ENCODE measurements at regions not wholly inside any gene's neighbourhood (a gene's known extent, or its start where the extent isn't known, plus 50 kb on each side); places are given as distances from the start of the nearest gene placed in this dataset.
"Not testable (repeated sequence)": the region's sequence is repeated elsewhere in the genome, so short reads cannot be mapped to it uniquely, and the experiment has no call there.

DNA sequence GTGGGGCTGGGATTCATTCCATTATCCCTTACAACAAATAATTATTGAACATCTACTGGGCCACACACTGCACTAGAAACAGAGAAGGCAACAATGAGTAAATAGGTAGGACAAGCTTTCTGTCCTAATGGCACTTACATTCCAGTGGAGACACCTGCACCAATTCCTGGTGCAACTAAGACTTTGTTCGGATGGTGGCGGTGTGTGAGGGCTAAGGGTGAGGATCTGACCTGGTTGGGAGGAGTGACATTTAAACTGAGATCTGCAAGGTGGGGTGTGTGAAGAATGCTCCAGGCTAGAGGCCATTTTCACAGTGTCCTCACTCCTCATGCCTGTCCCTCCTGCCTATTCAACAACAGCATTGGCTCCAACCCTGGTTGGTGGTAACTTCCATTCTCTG is 510.0 kb downstream of the XYLT1 start:
- FAIRE-seq, result no peak

DNA sequence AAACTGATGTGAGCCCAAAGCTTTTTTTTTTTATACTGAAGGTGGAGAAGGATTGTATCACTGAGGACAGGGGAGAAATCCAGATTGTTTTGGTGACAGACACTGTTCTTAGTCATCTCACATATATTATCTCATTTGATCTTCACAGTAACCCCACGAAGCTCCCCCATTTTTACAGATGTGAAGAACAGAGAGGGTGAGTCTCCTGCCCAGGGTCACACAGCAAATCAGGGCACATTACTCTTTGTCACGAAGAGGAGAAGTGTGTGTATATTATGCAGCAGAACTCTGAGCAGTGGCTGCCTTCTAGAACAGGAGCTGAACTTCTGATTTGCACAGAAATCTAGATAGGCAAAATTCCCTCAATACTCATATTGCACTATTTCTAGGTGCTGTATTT is 504.3 kb downstream of the XYLT1 start:
- FAIRE-seq, result no peak

DNA sequence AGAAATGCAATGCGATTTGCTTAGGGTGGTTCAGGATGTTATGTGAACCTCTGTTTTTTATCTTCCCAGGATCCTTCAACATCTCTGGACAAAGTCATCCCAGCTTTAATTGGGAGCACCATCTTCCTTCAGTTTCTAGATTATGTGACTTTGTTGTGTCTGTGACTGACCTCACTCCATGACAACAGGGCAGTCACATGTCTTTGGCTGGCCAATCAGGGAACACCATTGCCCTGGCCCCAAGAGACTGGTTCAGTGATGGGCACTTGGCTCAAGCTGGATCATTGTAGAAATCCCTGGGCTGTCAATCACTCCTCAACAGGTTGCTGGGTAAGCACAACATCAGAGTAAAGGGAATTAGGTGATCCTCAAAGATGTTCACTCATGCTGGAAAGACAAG is 499.7 kb downstream of the XYLT1 start:
- FAIRE-seq, result no peak

GRCh38 chr16:16972831-16973230 is 497.9 kb downstream of the XYLT1 start:
- FAIRE-seq, result no peak

DNA sequence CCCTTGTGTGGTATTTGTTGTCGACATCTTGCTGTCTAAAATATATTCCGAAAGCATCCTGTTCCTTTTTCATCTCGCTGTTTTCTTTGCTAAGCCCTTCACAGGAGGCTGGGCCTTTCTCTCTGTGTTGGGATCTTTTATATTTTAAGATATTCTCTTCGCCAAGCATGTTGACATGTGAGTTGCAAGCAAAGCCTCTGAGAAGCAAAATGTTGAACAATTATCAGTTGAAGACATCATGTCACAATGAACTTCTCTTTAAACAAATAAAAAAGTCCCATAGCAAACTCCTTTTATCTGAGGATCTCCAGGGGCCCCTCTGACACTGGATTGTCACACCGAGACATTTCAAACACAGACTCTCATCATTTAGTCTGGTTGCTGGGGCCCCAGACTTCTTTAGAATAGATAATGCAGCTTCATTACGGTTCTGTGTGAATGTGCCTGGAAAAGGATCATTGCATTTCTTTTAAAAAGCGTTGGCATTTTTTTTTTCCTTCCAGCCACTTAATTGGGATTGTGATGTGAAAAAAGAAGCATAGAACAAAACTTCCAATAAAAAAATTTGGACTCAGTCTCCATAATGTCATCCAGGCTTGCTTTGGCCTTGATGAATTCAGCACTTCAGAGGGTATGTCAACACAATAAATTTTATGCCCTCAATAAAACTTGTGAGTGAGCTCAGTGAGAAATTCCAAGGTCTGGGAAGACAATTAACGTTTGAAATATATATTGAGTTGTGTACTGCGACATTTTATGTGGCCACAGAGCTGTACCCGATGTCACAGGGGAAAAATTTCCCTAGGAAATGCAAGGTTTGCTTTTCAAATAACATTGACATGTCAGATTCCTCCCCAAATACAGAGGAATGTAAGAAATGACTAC is 496.8 kb downstream of the XYLT1 start:
- FAIRE-seq, result no peak

DNA sequence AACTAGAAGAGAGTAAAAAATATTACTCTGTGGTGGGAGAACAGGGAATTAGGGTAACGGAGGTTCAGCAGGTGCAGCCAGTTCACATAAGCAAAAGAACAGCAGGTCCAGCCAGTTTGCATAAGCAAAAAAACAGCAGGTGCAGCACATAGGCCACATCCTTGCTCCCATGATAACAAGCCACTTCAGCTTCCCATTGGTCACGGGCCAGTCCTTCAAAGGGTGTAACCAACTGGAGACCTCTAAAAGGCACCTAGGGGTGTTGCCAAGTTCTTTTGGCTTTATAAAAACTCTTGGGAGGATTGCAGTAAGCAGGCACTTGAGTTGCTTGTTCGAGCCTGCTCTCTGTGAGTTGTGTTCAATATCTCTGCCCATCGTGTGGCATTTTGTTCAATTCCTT is 488.1 kb downstream of the XYLT1 start:
- no peak for FAIRE-seq

DNA sequence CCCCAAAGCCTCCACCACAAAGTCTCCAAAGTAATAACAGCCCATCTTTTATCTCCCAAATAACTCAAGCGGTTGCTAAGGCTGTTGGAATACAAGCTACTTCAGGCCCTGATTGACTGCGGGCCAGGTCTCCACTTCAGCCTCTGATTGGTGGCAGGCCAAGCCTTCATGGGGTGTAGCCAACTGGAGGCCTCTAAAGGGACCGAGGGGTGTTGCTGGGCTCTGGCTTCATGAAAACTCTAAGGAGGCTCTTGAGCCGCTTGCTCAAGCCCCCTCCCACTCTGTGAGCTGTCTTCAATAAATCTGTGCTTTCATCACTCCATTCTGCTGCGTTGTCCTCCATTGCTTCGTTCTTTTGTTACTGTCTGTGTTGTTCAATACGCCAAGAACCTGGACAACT is 487.2 kb downstream of the XYLT1 start:
- FAIRE-seq, result no peak

- FAIRE-seq, result not testable (repeated sequence)
Measured at GRCh38 chr16:16984091-16984490, 486.7 kb downstream of the XYLT1 start.

GRCh38 chr16:16985707-16986106 is 485.1 kb downstream of the XYLT1 start:
- FAIRE-seq, result no peak

DNA sequence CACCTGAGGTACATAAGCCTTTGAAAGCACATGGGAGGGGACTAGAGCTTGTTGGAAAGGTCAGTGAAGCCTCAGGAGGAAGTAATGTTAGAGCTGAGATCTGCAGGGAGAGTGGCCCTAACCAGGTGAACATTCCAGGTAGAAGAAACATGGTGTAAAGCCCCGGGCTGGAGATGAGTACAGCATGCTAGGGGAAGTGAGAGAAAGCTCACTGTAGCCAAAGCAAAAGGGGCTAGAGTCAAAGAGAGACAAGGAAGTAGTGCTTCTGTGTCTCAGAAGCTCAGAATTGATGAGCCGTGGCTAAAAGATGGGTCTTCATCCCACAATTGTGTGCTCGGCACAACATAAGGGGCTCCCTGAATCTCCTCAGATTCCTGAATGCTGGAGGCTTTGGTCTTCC is 481.8 kb downstream of the XYLT1 start:
- no peak for FAIRE-seq

GRCh38 chr16:16989368-16989767 is 481.4 kb downstream of the XYLT1 start:
- FAIRE-seq, result no peak

GRCh38 chr16:16991711-16992110 is 479.0 kb downstream of the XYLT1 start:
- no peak for FAIRE-seq

- FAIRE-seq, result no peak
Measured at GRCh38 chr16:16992975-16993765, 477.6 kb downstream of the XYLT1 start.

DNA sequence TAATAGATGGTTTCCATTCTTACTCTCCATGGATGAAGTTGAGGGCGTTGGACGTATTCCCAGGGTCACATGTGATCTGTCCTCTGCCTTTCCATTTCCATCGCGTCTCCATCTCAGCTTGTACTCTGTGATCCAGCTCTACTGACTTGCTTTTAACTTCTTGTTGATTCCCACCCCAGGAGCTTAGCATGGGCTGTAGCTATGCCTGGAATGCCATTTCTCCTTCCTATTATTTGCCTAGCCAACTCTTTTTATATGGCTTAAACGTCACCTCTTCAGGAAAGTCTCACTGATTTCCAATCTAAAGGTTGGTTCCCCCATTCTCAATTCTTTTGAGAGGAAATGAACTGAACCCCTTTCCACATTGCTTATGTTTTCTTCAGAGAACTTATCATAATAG is 475.9 kb downstream of the XYLT1 start:
- no peak for FAIRE-seq

- FAIRE-seq, result no peak
Measured at GRCh38 chr16:16996827-16997226, 473.9 kb downstream of the XYLT1 start.

- FAIRE-seq, result no peak
Measured at GRCh38 chr16:16997349-16997748, 473.4 kb downstream of the XYLT1 start.

DNA sequence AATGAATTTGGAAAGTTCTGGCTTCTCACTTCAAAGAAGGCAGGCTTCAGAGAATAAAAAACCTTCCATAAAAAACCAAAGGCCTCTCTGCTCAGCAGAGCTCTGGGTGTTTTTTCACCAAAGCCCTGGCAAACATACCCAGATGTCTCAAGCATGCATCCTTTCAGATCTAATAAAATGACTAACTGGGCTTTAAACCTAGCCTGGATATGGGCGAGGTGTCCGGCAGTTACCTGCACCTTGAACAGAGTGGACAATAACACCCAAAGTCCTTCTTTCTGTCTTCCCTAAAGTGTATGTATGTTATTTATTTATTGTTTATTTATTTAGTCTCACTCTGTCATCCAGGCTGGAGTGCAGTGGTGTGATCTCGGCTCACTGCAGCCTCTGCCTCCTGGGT is 469.3 kb downstream of the XYLT1 start:
- no peak for FAIRE-seq

DNA sequence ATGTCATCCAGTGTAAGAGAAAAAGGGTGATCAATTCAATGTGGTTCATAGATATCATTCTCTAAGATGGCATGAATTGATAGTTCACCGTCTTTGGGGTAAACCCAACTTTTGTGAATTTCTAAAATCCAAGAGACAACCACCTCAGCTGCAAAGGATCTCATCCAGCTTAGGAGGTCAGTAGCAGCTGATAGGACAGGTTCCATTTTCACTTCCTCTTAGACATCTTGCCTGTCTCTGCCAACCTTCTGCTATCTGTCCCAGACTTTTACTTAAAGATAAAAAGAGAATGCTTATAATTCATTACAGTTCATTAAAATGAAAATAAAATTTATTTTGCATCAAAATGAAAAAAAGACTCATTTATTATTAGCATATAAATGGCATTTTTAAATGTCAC is 468.2 kb downstream of the XYLT1 start:
- FAIRE-seq, result no peak

GRCh38 chr16:17005963-17006362 is 464.8 kb downstream of the XYLT1 start:
- FAIRE-seq, result not testable (repeated sequence)

DNA sequence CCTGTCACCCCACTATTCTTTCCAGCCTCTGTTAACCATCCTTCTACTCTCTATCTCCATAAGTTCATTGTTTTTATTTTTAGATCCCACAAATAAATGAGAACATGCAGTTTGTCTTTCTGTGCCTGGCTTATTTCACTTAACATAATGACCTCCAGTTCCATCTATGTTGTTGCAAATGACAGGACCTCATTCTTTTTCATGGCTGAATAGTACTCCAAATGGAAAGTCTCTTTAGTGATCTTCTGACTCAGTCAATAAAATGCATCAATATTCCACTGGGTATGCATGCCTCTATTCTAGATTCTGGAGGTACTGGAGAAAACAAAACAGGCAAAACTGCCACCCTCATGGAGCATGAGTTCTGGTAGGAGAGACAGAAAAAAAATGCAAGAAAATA is 459.0 kb downstream of the XYLT1 start:
- no peak for FAIRE-seq

DNA sequence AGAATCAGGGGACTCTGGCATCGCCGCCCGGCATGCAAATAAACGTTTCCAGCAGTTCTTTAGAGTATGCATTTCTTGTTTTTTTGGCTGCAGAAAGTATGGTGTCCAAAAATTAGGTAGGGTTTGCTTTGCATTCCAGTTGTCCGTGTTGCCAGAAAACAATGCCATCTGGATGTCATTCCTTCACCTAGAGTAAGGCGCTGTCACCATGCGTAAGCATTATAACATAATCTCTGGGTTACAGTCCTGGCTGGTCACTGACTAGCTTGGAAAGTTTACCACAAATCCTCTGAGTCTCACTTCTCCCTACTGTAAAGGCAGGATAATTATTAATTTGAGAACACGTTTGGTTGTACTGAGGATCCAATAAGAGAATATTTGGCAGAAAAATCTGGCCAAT is 457.7 kb downstream of the XYLT1 start:
- FAIRE-seq, result no peak

DNA sequence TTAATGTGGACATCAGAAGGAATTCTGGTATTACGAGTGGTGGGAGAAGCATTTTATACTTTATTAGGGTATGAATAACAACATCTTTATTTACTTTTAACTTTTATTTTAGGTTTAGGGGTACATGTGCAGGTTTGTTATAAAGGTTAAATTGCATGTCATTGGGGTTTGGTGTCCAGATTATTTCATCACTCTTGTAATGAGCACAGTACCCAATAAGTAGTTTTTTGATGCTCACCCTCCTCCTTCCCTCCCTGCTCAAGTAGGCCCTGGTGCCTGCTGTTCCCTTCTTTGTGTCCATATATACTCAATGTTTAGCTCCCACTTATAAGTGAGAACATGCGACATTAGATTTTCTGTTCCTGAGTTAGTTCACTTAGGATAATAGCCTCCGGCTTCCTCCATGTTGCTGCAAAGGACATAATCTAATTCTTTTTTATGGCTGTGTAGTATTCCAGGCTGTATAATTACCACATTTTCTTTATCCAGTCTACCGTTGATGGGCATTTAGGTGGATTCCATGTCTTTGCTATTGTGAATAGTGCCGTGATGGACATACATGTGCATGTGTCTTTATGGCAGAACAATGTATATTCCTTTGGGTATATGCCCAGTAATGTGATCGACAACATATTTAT is 456.2 kb downstream of the XYLT1 start:
- no peak for FAIRE-seq

DNA sequence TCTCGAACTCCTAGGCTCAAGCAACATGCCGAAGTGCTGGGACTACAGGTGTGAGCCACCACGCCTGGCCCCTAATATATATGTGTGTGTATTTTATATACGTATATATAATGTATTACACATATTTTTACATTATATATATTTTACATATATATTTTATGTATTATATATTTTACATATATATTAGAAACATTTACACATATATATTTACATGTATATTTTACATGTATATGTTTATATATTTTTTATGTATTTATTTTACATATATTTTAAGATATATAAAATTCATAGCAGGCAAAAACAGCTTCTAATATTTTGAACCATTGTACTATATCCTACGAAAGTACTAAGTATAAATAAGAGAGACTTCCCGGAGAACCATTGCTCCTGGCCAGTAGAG is 455.1 kb downstream of the XYLT1 start:
- FAIRE-seq, result peak; percentile 95

DNA sequence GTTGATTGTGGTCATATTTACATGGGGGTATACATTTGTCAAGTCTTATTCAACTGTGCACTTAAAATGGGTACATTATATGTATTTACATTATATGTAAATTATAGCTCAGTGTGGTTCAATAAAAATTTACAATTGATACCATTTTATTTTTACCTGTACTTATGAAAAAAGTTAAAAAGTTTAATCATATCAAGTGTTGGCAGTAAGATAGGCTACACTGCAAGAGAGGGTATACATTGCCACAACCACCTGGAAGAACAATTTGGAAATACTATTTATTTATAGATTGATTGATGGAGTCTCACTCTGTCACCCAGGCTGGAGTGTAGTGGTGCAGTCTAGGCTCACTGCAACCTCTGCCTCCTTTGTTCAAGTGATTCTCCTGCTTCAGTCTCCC is 453.3 kb downstream of the XYLT1 start:
- FAIRE-seq, result no peak
